Psoas muscle (tissue), 7 donors: ENCODE measurements at regions not wholly inside any gene's neighbourhood (a gene's known extent, or its start where the extent isn't known, plus 50 kb on each side); places are given as distances from the start of the nearest gene placed in this dataset.

Experiments used
- ATAC-seq, 4 donors: fragments of 200-7000 bp; cut with Tn5 transposase; one replicate each; pipeline ENCODE4 v1.9.1; 2020; ENCODE audit warnings: moderate library complexity in 3 of 4, mild to moderate bottlenecking in 2 of 4
- DNase-seq, 2 donors: peaks; one replicate each; pipeline ENCODE4 v3.0.0-alpha.2; 2020
- H3K27ac ChIP-seq: fragments of 200-600 bp; one replicate; pipeline ENCODE4 v1.8.0; 2022
- H3K27me3 ChIP-seq, 3 donors: fragments of 200-600 bp in 1 of 3; one replicate each; pipeline versions ENCODE4 v1.6.1 to v1.8.0; 2013 to 2022; ENCODE audit warnings: low read length in 2 of 3, mild to moderate bottlenecking in 2 of 3, moderate library complexity in 1 of 3; ENCODE audit not compliant: insufficient read depth in 3 of 3
- H3K36me3 ChIP-seq, 2 donors: fragments of 200-600 bp in 1 of 2; one replicate each; pipeline versions ENCODE4 v1.6.1 to v1.8.0; 2013 to 2022; ENCODE audit warnings: low read depth in 1 of 2, mild to moderate bottlenecking in 1 of 2, moderate library complexity in 1 of 2; ENCODE audit not compliant: insufficient read depth in 1 of 2
- H3K4me1 ChIP-seq: fragments of 200-600 bp; one replicate; pipeline ENCODE4 v1.8.0; 2022
- H3K4me3 ChIP-seq: fragments of 200-600 bp; one replicate; pipeline ENCODE4 v1.8.0; 2022; ENCODE audit warnings: mild to moderate bottlenecking
- H3K9me3 ChIP-seq: fragments of 200-600 bp; one replicate; pipeline ENCODE4 v1.8.0; 2022
- CTCF ChIP-seq: fragments of 200-600 bp; IDR thresholded peaks from one replicate; pipeline ENCODE4 v1.8.0; 2022; ENCODE audit warnings: antibody characterized with exemption
- WGBS, 3 donors: extraction: QIAGEN DNeasy Blood & Tissue Kit; methylation state at CpG; one replicate each; pipeline versions ENCODE4 v1.1.6 to v1.1.7; 2013; 5-methylcytosine and 5-hydroxymethylcytosine counted together
- intact Hi-C, 2 donors: fragments of 100-400 bp; cut with DNase I; formaldehyde crosslinking; loops; one replicate each; pipeline versions ENCODE4 v1.11.0 to v1.14.2; 2022
- donor health status: healthy with polysubstance abuse.
- donor health status: DM: no; HTN: no; CAD: no; lungs with moderate emphysema.
- donor health status: Bipolar disorder and iron deficiency.
- donor health status: healthy.
- donor health status: DM: yes; HTN: yes; CAD: no.
- donor health status: DM: no; HTN: no; CAD: no.
- donor health status: DM: yes; HTN: yes; CAD: no.

- no peak overlapping the region for H3K4me3 ChIP-seq
These were observed 183.8 kb upstream of the XYLT1 start for GRCh38 chr16:17654571-17654970.

GRCh38 chr16:17654142-17654541 lies 183.4 kb upstream of the XYLT1 start:
- DNase-seq (no peak), ATAC-seq (no peak)
- WGBS, 3 donors: 43 to 54% (median 48%) methylated on average over 4 of the region's 4 CpGs
- Histone ChIP-seq H3K27ac (no peak overlapping the region), H3K27me3 (peaks cover 0 to 6% (median 4%) of the 10 kb centered on the region in 3 donors), H3K4me3 (no peak overlapping the region), H3K9me3 (no peaks in the 10 kb centered on the region), H3K36me3 (no peaks in the 10 kb centered on the region), H3K4me1 (no peaks in the 10 kb centered on the region)
- intact Hi-C loops: no loop called here
- no peak for TF ChIP-seq CTCF

More at GRCh38 chr16:17654571-17654970, 183.8 kb upstream of the XYLT1 start:
- Histone ChIP-seq H3K27ac (no peak overlapping the region), H3K9me3 (no peaks in the 10 kb centered on the region), H3K27me3 (peaks cover 0 to 6% (median 4%) of the 10 kb centered on the region in 3 donors), H3K36me3 (no peaks in the 10 kb centered on the region), H3K4me1 (no peaks in the 10 kb centered on the region)
- intact Hi-C loops: no loop called here
- no peak for DNase-seq
- WGBS, 3 donors: 25 to 30% (median 28%) methylated on average over 4 of the region's 4 CpGs
- no peak for ATAC-seq
- TF ChIP-seq CTCF: no peak

- no peaks in the 10 kb centered on the region for H3K4me1 ChIP-seq
- H3K4me3 ChIP-seq: no peak overlapping the region
- H3K27ac ChIP-seq: no peak overlapping the region
- intact Hi-C loops: no loop called here
- H3K27me3 ChIP-seq: peaks cover 0 to 4% (median 0%) of the 10 kb centered on the region in 3 donors
- ATAC-seq (no peak), DNase-seq (no peak)
- no peaks in the 10 kb centered on the region for H3K36me3 ChIP-seq
- H3K9me3 ChIP-seq: peaks cover 12% of the 10 kb centered on the region
- TF ChIP-seq CTCF: no peak
- 50 to 59% (median 57%) methylated on average over 8 of the region's 8 CpGs for WGBS, 3 donors
These were observed 177.4 kb upstream of the XYLT1 start for GRCh38 chr16:17647879-17648872.

GRCh38 chr16:17643935-17644334 lies 173.2 kb upstream of the XYLT1 start:
- intact Hi-C loops: no loop called here
- no peak for TF ChIP-seq CTCF
- Histone ChIP-seq H3K27me3 (peaks cover 0 to 4% (median 0%) of the 10 kb centered on the region in 3 donors), H3K4me1 (no peaks in the 10 kb centered on the region), H3K9me3 (peaks cover 17% of the 10 kb centered on the region), H3K36me3 (no peaks in the 10 kb centered on the region), H3K27ac (no peak overlapping the region), H3K4me3 (no peak overlapping the region)
- ATAC-seq: no peak
- no peak for DNase-seq
- WGBS, 3 donors: 58 to 62% (median 60%) methylated on average over 2 of the region's 2 CpGs
